ENCODE measurements at regions not wholly inside any gene's neighbourhood (a gene's known extent, or its start where the extent isn't known, plus 50 kb on each side); places are given as distances from the start of the nearest gene placed in this dataset.

DNA sequence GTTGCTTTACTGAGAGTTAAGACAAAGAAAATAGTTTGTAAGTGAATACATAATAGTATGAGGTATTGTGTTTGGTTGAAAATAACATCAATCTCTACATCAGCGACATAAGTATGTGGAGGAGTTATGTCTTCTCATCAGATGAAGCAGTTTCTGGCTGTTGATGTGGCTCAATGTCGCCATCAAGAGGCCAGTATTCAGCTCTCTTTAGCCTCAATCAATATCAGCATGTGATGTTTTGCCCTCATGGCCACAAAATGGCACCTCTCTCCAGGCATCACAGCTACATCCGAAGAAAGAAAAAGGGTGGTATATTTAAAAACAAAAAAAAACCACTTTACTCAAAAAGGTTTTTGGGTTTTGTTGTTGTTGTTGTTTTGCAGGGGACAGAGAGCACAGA is 302.3 kb upstream of the TMEM132C start:
- Histone ChIP-seq H3K9me3 (replicated peaks in 1 of 3) (no peaks in the 10 kb centered on the region), H3K36me3 (replicated peaks in 1 of 2) (no peaks in the 10 kb centered on the region), H3K27ac (no peak overlapping the region), H3K4me3 (no peak overlapping the region), H3K27me3 (no peaks in the 10 kb centered on the region), H3K4me1 (replicated peaks in 1 of 2) (no peaks in the 10 kb centered on the region)
- intact Hi-C loops (cut with DNase I) = no loop called here
- DNase-seq = peak in 3 of 7 donors; percentile 15 to 40 (median 18)
- whole genome bisulfite sequencing, 4 donors = 73 to 80% (median 77%) methylated on average over 3 of the region's 3 CpGs
- TF ChIP-seq, protein P1, sequence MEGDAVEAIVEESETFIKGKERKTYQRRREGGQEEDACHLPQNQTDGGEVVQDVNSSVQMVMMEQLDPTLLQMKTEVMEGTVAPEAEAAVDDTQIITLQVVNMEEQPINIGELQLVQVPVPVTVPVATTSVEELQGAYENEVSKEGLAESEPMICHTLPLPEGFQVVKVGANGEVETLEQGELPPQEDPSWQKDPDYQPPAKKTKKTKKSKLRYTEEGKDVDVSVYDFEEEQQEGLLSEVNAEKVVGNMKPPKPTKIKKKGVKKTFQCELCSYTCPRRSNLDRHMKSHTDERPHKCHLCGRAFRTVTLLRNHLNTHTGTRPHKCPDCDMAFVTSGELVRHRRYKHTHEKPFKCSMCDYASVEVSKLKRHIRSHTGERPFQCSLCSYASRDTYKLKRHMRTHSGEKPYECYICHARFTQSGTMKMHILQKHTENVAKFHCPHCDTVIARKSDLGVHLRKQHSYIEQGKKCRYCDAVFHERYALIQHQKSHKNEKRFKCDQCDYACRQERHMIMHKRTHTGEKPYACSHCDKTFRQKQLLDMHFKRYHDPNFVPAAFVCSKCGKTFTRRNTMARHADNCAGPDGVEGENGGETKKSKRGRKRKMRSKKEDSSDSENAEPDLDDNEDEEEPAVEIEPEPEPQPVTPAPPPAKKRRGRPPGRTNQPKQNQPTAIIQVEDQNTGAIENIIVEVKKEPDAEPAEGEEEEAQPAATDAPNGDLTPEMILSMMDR (IDR thresholded peaks at IDR 0.05) = peak in 4 of 6 experiments; percentile 17 to 35 (median 21)
- TF ChIP-seq POLR2A (IDR thresholded peaks at IDR 0.05) = no peak

DNA sequence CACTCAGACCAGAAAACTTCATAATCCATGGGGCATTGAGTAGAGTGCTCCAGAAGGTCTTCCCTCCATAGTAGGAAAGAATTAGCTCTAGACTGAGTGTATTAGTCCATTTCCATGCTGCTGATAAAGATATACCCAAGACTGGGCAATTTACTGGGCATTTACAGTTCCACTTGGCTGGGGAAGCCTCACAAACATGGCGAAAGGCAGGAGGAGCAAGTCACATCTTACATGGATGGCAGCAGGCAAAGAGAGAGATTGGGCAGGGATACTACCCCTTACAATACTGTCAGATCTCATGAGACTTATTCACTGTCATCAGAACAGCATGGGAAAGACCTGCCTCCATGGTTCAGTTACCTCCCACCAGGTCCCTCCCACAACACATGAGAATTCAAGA is 300.6 kb upstream of the TMEM132C start:
- no peaks in the 10 kb centered on the region for H3K4me1 ChIP-seq (replicated peaks in 1 of 2)
- no peak for DNase-seq
- H3K4me3 ChIP-seq = no peak overlapping the region
- WGBS, 4 donors = 94 to 100% (median 96%) methylated on average over 1 of the region's 1 CpG
- H3K27ac ChIP-seq = no peak overlapping the region
- H3K27me3 ChIP-seq = no peaks in the 10 kb centered on the region
- no peak for TF ChIP-seq POLR2A (IDR thresholded peaks at IDR 0.05)
- TF ChIP-seq, protein P1 (IDR thresholded peaks at IDR 0.05) = no peak
- intact Hi-C loops (cut with DNase I) = no loop called here
- no peaks in the 10 kb centered on the region for H3K36me3 ChIP-seq (replicated peaks in 1 of 2)
- no peaks in the 10 kb centered on the region for H3K9me3 ChIP-seq (replicated peaks in 1 of 3)

- Histone ChIP-seq H3K27ac (no peak overlapping the region), H3K36me3 (replicated peaks in 1 of 2) (no peaks in the 10 kb centered on the region), H3K9me3 (replicated peaks in 1 of 3) (no peaks in the 10 kb centered on the region), H3K27me3 (no peaks in the 10 kb centered on the region), H3K4me3 (no peak overlapping the region), H3K4me1 (replicated peaks in 1 of 2) (no peaks in the 10 kb centered on the region)
- 65 to 73% (median 69%) methylated on average over 4 of the region's 4 CpGs for WGBS, 4 donors
- intact Hi-C loops (cut with DNase I) = no loop called here
- no peak for DNase-seq
- TF ChIP-seq, protein P1 (IDR thresholded peaks at IDR 0.05) = no peak
- TF ChIP-seq POLR2A (IDR thresholded peaks at IDR 0.05) = no peak
Measured at GRCh38 chr12:127970491-127970890, 296.5 kb upstream of the TMEM132C start.

DNA sequence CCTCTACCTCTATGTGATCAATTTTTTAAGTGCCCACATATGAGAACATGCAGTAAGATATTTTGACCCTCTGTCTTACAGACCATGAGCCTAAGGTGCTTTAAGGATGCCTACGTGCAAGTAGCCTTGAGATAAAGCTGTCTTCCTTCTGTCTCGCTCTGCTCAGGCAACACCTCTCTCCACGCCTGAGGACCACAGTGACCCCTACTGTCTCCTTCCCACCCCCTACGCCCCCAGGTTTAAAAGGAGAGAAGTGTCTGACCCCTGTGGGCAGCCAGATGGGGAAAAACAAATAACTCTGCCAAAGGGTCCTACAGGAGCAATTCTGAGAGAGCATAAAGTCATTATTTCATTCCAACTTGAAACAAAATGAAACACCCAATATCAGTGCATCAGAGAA is 286.4 kb upstream of the TMEM132C start:
- Histone ChIP-seq H3K27me3 (no peaks in the 10 kb centered on the region), H3K4me1 (replicated peaks in 1 of 2) (no peaks in the 10 kb centered on the region), H3K27ac (no peak overlapping the region), H3K36me3 (replicated peaks in 1 of 2) (no peaks in the 10 kb centered on the region), H3K4me3 (no peak overlapping the region), H3K9me3 (replicated peaks in 1 of 3) (no peaks in the 10 kb centered on the region)
- TF ChIP-seq POLR2A (IDR thresholded peaks at IDR 0.05) = no peak
- TF ChIP-seq, protein P1 (IDR thresholded peaks at IDR 0.05) = no peak
- intact Hi-C loops (cut with DNase I) = no loop called here
- DNase-seq = no peak
- whole genome bisulfite sequencing, 4 donors = 63 to 85% (median 71%) methylated on average over 3 to 4 of the region's 4 CpGs

All from adrenal gland (tissue), 9 donors.